HuH-7 (cell line): ENCODE measurements at regions not wholly inside any gene's neighbourhood (a gene's known extent, or its start where the extent isn't known, plus 50 kb on each side); places are given as distances from the start of the nearest gene placed in this dataset.
A peak's percentile ranks its signal among the peaks of the same experiment; 100 is the strongest.
"Not testable (repeated sequence)": the region's sequence is repeated elsewhere in the genome, so short reads cannot be mapped to it uniquely, and the experiment has no call there.

Experiments used
- DNase-seq: peaks from one replicate; pipeline ENCODE4 v3.0.0; 2011; ENCODE audit warnings: low spot score

GRCh38 chr7:34486371-34486770 lies 171.6 kb upstream of the NPSR1 start:
- no peak for DNase-seq

- DNase-seq, result no peak
Measured at GRCh38 chr7:34487391-34488115, 170.5 kb upstream of the NPSR1 start.

GRCh38 chr7:34488766-34489165 lies 169.3 kb upstream of the NPSR1 start:
- no peak for DNase-seq

GRCh38 chr7:34491899-34492298 lies 166.1 kb upstream of the NPSR1 start:
- DNase-seq, result no peak

- DNase-seq, result no peak
Measured at GRCh38 chr7:34493752-34494151, 164.3 kb upstream of the NPSR1 start.

- DNase-seq, result peak; percentile 13
Measured at GRCh38 chr7:34497153-34497777, 160.8 kb upstream of the NPSR1 start.

- DNase-seq, result no peak
Measured at GRCh38 chr7:34501156-34501555, 156.9 kb upstream of the NPSR1 start.

- no peak for DNase-seq
Measured at GRCh38 chr7:34507191-34507590, 150.8 kb upstream of the NPSR1 start.

GRCh38 chr7:34523226-34523918 lies 134.6 kb upstream of the NPSR1 start:
- DNase-seq, result no peak

GRCh38 chr7:34530259-34530658 lies 127.8 kb upstream of the NPSR1 start:
- DNase-seq, result no peak

- no peak for DNase-seq
Measured at GRCh38 chr7:34539003-34539402, 119.0 kb upstream of the NPSR1 start.

GRCh38 chr7:34544621-34545020 lies 113.4 kb upstream of the NPSR1 start:
- DNase-seq, result no peak

GRCh38 chr7:34550996-34551395 lies 107.0 kb upstream of the NPSR1 start:
- no peak for DNase-seq

GRCh38 chr7:34552502-34552901 lies 105.5 kb upstream of the NPSR1 start:
- no peak for DNase-seq

GRCh38 chr7:34558022-34558421 lies 100.0 kb upstream of the NPSR1 start:
- DNase-seq, result no peak

- no peak for DNase-seq
Measured at GRCh38 chr7:34564091-34564490, 93.9 kb upstream of the NPSR1 start.

- DNase-seq, result no peak
Measured at GRCh38 chr7:34567906-34568305, 90.1 kb upstream of the NPSR1 start.

- DNase-seq, result no peak
Measured at GRCh38 chr7:34569975-34570699, 87.9 kb upstream of the NPSR1 start.

- DNase-seq, result no peak
Measured at GRCh38 chr7:34575006-34575405, 83.0 kb upstream of the NPSR1 start.

GRCh38 chr7:34577934-34578333 lies 80.1 kb upstream of the NPSR1 start:
- not testable (repeated sequence) for DNase-seq

GRCh38 chr7:34581698-34582097 lies 76.3 kb upstream of the NPSR1 start:
- DNase-seq, result not testable (repeated sequence)

GRCh38 chr7:34584526-34584925 lies 73.5 kb upstream of the NPSR1 start:
- no peak for DNase-seq

- peak; percentile 4 for DNase-seq
Measured at GRCh38 chr7:34596887-34597286, 61.1 kb upstream of the NPSR1 start.
